ENCODE measurements at regions not wholly inside any gene's neighbourhood (a gene's known extent, or its start where the extent isn't known, plus 50 kb on each side); places are given as distances from the start of the nearest gene placed in this dataset.

DNA sequence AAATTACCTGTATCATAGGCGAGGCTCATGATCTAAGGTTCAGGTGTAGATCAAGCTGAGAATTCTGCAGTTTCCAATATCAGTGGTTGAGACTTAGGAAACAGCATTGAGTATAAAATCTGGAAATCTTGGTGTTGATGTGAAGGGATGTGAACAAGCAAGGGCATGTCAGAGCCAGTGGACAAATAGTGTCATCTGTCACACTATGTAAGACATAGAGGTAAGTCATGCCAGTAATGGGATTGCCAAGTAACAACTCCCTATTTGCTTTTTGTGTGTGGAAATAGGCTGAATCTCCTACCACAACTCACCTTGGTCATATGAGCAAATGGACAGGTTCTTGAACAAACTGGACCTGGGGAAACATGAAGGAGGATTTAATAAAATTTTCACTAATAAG is 334.5 kb upstream of the EMCN start:
- Histone ChIP-seq H3K4me1 (ENCODE audit: insufficient read depth, low read length) (no peaks in the 10 kb centered on the region), H2AK5ac (ENCODE audit: insufficient read length, low read length) (no peak overlapping the region), H3K4me2 (ENCODE audit: insufficient read depth, insufficient read length, low read length) (no peak overlapping the region), H3K18ac (ENCODE audit: insufficient read length, low read depth, low read length) (no peak overlapping the region), H2BK20ac (ENCODE audit: low read depth, low read length, poor library complexity, severe bottlenecking) (no peak overlapping the region), H3K9ac (ENCODE audit: extremely low read depth, insufficient read length, low read length) (no peak overlapping the region), H2BK120ac (ENCODE audit: low read depth, low read length, poor library complexity, severe bottlenecking) (no peak overlapping the region), H2BK5ac (ENCODE audit: insufficient read length, low read length) (no peak overlapping the region), H3K23ac (ENCODE audit: insufficient read length, low read depth, low read length) (no peak overlapping the region), H3K27me3 (ENCODE audit: insufficient read depth, low read length) (no peaks in the 10 kb centered on the region), H3K79me2 (ENCODE audit: insufficient read depth, low read length) (no peaks in the 10 kb centered on the region), H4K20me1 (ENCODE audit: control insufficient read depth, insufficient read depth, insufficient read length) (no peaks in the 10 kb centered on the region), H3K9me3 (ENCODE audit: control insufficient read depth, low read depth, low read length) (no peaks in the 10 kb centered on the region), H3K4ac (ENCODE audit: low read depth, low read length) (no peak overlapping the region), H3K14ac (ENCODE audit: insufficient read depth, low read length) (no peak overlapping the region), H2BK12ac (ENCODE audit: insufficient read length, low read depth, low read length) (no peak overlapping the region), H2AFZ (ENCODE audit: low read length) (no peak overlapping the region), H4K8ac (replicated peaks; ENCODE audit: insufficient read length, low read depth, low read length) (no peak overlapping the region), H3T11ph (ENCODE audit: low read length) (no peak overlapping the region), H3K27ac (ENCODE audit: insufficient read length, low read depth, low read length) (no peak overlapping the region), H3K23me2 (ENCODE audit: insufficient read length, low read depth, low read length, poor library complexity, severe bottlenecking) (no peaks in the 10 kb centered on the region), H4K91ac (ENCODE audit: insufficient read length, low read depth, low read length) (no peak overlapping the region), H3K79me1 (ENCODE audit: insufficient read depth, low read depth, low read length, poor library complexity, severe bottlenecking) (no peaks in the 10 kb centered on the region), H2BK15ac (ENCODE audit: low read depth, low read length) (no peak overlapping the region), H4K5ac (ENCODE audit: insufficient read length, low read depth, low read length) (no peak overlapping the region), H3K56ac (ENCODE audit: insufficient read length, low read depth, low read length) (no peak overlapping the region)
- H3K27me3 Mint-ChIP-seq (ENCODE audit: low read depth), result no peaks in the 10 kb centered on the region
- H3K36me3 Mint-ChIP-seq (ENCODE audit: insufficient read depth in 1 of 3, low read depth in 3 of 3), result no peaks in the 10 kb centered on the region
- H3K9me3 Mint-ChIP-seq, result no peaks in the 10 kb centered on the region
- WGBS (ENCODE audit: extremely low coverage, insufficient read length, low lambda C conversion rate), result no CpG with 5 or more reads among the region's 1 CpG
- no peak overlapping the region for H3K27ac Mint-ChIP-seq
- DNase-seq, result no peak
- H3K4me1 Mint-ChIP-seq, result peaks cover 4% of the 10 kb centered on the region in 2 experiments; a peak in 1 of 4 replicates
- TF ChIP-seq, protein P1, sequence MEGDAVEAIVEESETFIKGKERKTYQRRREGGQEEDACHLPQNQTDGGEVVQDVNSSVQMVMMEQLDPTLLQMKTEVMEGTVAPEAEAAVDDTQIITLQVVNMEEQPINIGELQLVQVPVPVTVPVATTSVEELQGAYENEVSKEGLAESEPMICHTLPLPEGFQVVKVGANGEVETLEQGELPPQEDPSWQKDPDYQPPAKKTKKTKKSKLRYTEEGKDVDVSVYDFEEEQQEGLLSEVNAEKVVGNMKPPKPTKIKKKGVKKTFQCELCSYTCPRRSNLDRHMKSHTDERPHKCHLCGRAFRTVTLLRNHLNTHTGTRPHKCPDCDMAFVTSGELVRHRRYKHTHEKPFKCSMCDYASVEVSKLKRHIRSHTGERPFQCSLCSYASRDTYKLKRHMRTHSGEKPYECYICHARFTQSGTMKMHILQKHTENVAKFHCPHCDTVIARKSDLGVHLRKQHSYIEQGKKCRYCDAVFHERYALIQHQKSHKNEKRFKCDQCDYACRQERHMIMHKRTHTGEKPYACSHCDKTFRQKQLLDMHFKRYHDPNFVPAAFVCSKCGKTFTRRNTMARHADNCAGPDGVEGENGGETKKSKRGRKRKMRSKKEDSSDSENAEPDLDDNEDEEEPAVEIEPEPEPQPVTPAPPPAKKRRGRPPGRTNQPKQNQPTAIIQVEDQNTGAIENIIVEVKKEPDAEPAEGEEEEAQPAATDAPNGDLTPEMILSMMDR (conservative IDR thresholded peaks at IDR 0.05), result no peak
- H3K4me3 Mint-ChIP-seq, result no peak overlapping the region

Measured in H9 (cell line).